CD14-positive monocyte (primary cell): ENCODE measurements at regions not wholly inside any gene's neighbourhood (a gene's known extent, or its start where the extent isn't known, plus 50 kb on each side); places are given as distances from the start of the nearest gene placed in this dataset.

Source experiments
- DNase-seq, 3 donors: peaks; one replicate each; pipeline ENCODE4 v3.0.0-alpha.2; 2011 to 2022
- H2AFZ ChIP-seq: 2 replicates; pipeline ENCODE4 v1.6.0; 2012; ENCODE audit warnings: mild to moderate bottlenecking, low read depth, low read length, inconsistent platforms; ENCODE audit not compliant: insufficient read depth, poor library complexity, severe bottlenecking
- H3K27ac ChIP-seq, 2 donors: 1 replicate in 1 of 2; 2 replicates in 1 of 2; pipeline ENCODE4 v1.5.1; 2012 to 2013; ENCODE audit warnings: low read length in 2 of 2, control low read depth in 1 of 2, inconsistent platforms in 1 of 2, low read depth in 1 of 2, mild to moderate bottlenecking in 1 of 2
- H3K27me3 ChIP-seq, 2 donors: one replicate each; pipeline versions ENCODE4 v1.6.0 to v1.6.1; 2011 to 2013; ENCODE audit warnings: low read length in 2 of 2; ENCODE audit not compliant: control insufficient read depth in 2 of 2, insufficient read depth in 2 of 2
- H3K36me3 ChIP-seq, 2 donors: replicated peaks in 1 of 2; 1 replicate in 1 of 2; 2 replicates in 1 of 2; pipeline versions ENCODE4 v1.5.1 to v1.6.1; 2012 to 2013; ENCODE audit warnings: low read length in 2 of 2, control low read depth in 1 of 2, inconsistent platforms in 1 of 2, mild to moderate bottlenecking in 1 of 2; ENCODE audit not compliant: insufficient read depth in 2 of 2, control insufficient read depth in 1 of 2
- H3K4me1 ChIP-seq, 2 donors: 1 replicate in 1 of 2; 2 replicates in 1 of 2; pipeline versions ENCODE4 v1.5.1 to v1.6.1; 2012 to 2013; ENCODE audit warnings: low read length in 2 of 2, control low read depth in 1 of 2, inconsistent platforms in 1 of 2, mild to moderate bottlenecking in 1 of 2, moderate library complexity in 1 of 2; ENCODE audit not compliant: insufficient read depth in 2 of 2, control insufficient read depth in 1 of 2
- H3K4me2 ChIP-seq: replicated peaks from 2 replicates; pipeline ENCODE3; 2012; ENCODE audit warnings: low read length, moderate library complexity, mild to moderate bottlenecking; ENCODE audit not compliant: poor library complexity, severe bottlenecking; ENCODE audit errors: extremely low read depth
- H3K4me3 ChIP-seq, 3 experiments: fragments of 200-600 bp in 1 of 3; sonication (generic) in 1 of 3; replicated peaks in 1 of 3; 1 replicate in 2 of 3; 2 replicates in 1 of 3; pipeline ENCODE4 v1.5.1; 2011 to 2013; ENCODE audit warnings: low read length in 3 of 3, mild to moderate bottlenecking in 3 of 3, control low read depth in 2 of 3, low read depth in 2 of 3, inconsistent platforms in 1 of 3, moderate library complexity in 1 of 3
- H3K79me2 ChIP-seq: 2 replicates; pipeline ENCODE4 v1.6.0; 2012; ENCODE audit warnings: mild to moderate bottlenecking, control low read depth, inconsistent platforms, low read length, moderate library complexity; ENCODE audit not compliant: insufficient read depth
- H3K9ac ChIP-seq: 2 replicates; pipeline ENCODE4 v1.6.0; 2017; ENCODE audit warnings: low read length, mild to moderate bottlenecking; ENCODE audit not compliant: insufficient read depth, poor library complexity, severe bottlenecking
- H3K9me3 ChIP-seq, 2 donors: replicated peaks in 1 of 2; 1 replicate in 1 of 2; 2 replicates in 1 of 2; pipeline versions ENCODE4 v1.5.1 to v1.6.1; 2012 to 2013; ENCODE audit warnings: low read length in 2 of 2, control low read depth in 1 of 2; ENCODE audit not compliant: control insufficient read depth in 1 of 2, insufficient read depth in 1 of 2
- H4K20me1 ChIP-seq: 2 replicates; pipeline ENCODE4 v1.6.0; 2012; ENCODE audit warnings: mild to moderate bottlenecking, low read length, control low read depth, moderate library complexity; ENCODE audit not compliant: insufficient read depth
- H3K27ac Mint-ChIP-seq, 7 donors: one replicate each; pipeline ENCODE4 v1.8.0; 2020; ENCODE audit warnings: mild to moderate bottlenecking in 7 of 7, mixed read lengths in 7 of 7, moderate library complexity in 6 of 7, inconsistent platforms in 2 of 7
- H3K27me3 Mint-ChIP-seq, 3 donors: one replicate each; pipeline ENCODE4 v1.8.0; 2021 to 2022; ENCODE audit warnings: low read depth in 3 of 3, mild to moderate bottlenecking in 3 of 3, mixed read lengths in 3 of 3, moderate library complexity in 3 of 3, inconsistent platforms in 1 of 3
- H3K36me3 Mint-ChIP-seq, 2 donors: one replicate each; pipeline ENCODE4 v1.8.0; 2020; ENCODE audit warnings: mixed read lengths in 2 of 2, inconsistent platforms in 1 of 2, mild to moderate bottlenecking in 1 of 2
- H3K4me1 Mint-ChIP-seq: one replicate; pipeline ENCODE4 v1.8.0; 2020; ENCODE audit warnings: mild to moderate bottlenecking, mixed read lengths
- H3K4me3 Mint-ChIP-seq, 2 donors: one replicate each; pipeline ENCODE4 v1.8.0; 2020; ENCODE audit warnings: mild to moderate bottlenecking in 2 of 2, mixed read lengths in 2 of 2, moderate library complexity in 1 of 2
- H3K9me3 Mint-ChIP-seq, 7 donors: one replicate each; pipeline ENCODE4 v1.8.0; 2020 to 2022; ENCODE audit warnings: mixed read lengths in 7 of 7, mild to moderate bottlenecking in 6 of 7, moderate library complexity in 6 of 7, inconsistent platforms in 2 of 7
- WGBS: methylation state at CpG from one replicate; pipeline ENCODE4 v1.1.5; 2013; ENCODE audit warnings: missing lambda C conversion rate; ENCODE audit not compliant: insufficient coverage; 5-methylcytosine and 5-hydroxymethylcytosine counted together
- intact Hi-C, 2 donors: fragments of 100-400 bp; cut with micrococcal nuclease; formaldehyde crosslinking; loops; one replicate each; pipeline versions ENCODE4 v1.15.0 to v1.15.1; 2023
- TF ChIP-seq, protein P1 (sequence below): fragments of 200-600 bp; IDR thresholded peaks from one replicate; pipeline ENCODE4 v1.8.0; 2022; ENCODE audit warnings: antibody characterized with exemption, mild to moderate bottlenecking

DNA sequence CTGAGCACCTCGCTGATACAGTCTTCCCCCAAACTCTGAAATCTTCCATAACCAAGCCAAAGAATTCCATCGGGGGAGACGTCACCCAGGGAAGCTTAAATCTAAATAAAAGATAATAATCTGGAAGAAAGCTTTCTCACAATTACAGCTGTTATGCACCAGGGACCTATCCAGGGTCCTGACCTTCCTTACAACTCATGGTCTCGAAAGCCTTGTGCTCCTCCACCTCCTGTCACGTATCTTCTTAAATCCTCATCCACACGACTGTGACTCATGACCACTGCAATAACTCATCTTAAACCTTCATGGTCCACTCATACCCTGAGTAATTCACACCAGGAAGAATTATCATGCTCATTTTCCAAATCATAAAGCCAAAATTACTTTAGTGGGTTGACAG lies 166.8 kb upstream of the FRG1 start:
- Histone ChIP-seq H3K4me3 (no peak overlapping the region), H3K27ac (no peak overlapping the region), H3K36me3 (no peaks in the 10 kb centered on the region), H2AFZ (no peak overlapping the region), H3K27me3 (no peaks in the 10 kb centered on the region), H3K9ac (no peak overlapping the region), H3K4me2 (no peak overlapping the region), H4K20me1 (no peaks in the 10 kb centered on the region), H3K79me2 (no peaks in the 10 kb centered on the region), H3K4me1 (no peaks in the 10 kb centered on the region), H3K9me3 (peaks cover 4 to 10% of the 10 kb centered on the region in 2 donors)
- 66% methylated on average over 3 of the region's 6 CpGs for WGBS
- H3K4me1 Mint-ChIP-seq, result no peaks in the 10 kb centered on the region
- TF ChIP-seq, protein P1, sequence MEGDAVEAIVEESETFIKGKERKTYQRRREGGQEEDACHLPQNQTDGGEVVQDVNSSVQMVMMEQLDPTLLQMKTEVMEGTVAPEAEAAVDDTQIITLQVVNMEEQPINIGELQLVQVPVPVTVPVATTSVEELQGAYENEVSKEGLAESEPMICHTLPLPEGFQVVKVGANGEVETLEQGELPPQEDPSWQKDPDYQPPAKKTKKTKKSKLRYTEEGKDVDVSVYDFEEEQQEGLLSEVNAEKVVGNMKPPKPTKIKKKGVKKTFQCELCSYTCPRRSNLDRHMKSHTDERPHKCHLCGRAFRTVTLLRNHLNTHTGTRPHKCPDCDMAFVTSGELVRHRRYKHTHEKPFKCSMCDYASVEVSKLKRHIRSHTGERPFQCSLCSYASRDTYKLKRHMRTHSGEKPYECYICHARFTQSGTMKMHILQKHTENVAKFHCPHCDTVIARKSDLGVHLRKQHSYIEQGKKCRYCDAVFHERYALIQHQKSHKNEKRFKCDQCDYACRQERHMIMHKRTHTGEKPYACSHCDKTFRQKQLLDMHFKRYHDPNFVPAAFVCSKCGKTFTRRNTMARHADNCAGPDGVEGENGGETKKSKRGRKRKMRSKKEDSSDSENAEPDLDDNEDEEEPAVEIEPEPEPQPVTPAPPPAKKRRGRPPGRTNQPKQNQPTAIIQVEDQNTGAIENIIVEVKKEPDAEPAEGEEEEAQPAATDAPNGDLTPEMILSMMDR, result no peak
- intact Hi-C loops, result no loop called here
- no peaks in the 10 kb centered on the region for H3K27me3 Mint-ChIP-seq
- no peak for DNase-seq
- no peak overlapping the region for H3K4me3 Mint-ChIP-seq
- no peaks in the 10 kb centered on the region for H3K36me3 Mint-ChIP-seq
- H3K27ac Mint-ChIP-seq, result no peak overlapping the region
- peaks cover 4 to 14% (median 10%) of the 10 kb centered on the region in 7 donors for H3K9me3 Mint-ChIP-seq

DNA sequence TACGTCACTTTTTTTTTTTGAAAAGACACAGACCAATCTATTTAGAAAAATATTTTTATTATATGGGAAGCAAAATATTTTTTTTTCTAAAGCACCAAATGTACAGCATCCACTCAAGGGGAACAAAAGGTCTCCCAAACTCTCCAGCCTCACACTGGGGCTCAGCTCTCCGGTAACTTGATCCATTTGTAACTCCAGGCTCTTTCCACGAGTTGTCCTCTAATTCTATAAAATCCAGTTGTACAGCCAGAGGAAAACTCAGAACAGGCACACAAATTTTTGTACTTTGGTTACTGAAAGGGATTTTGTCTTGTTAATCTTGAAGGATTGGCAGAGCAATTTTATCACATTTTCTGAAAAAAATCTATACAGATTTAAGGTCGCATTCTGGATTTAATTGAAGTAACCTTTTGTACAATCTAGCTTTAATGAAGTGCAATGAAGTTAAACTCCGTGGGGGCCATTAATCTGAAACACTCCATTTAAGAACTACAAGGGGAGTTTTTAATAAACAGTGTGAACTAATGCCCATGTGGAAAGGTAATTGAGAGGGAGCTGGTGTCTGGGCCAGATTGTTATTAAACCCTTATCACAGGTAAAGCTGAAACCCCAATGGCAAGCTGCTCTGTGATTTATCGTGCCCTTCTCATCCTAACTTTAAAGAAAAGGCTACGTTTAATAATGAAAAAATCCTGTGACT lies 161.2 kb upstream of the FRG1 start:
- no peak overlapping the region for H3K4me3 Mint-ChIP-seq
- Histone ChIP-seq H3K27ac (no peak overlapping the region), H3K27me3 (no peaks in the 10 kb centered on the region), H3K4me3 (no peak overlapping the region), H3K9me3 (peaks cover 10 to 14% of the 10 kb centered on the region in 2 donors), H3K4me2 (no peak overlapping the region), H3K36me3 (no peaks in the 10 kb centered on the region), H3K9ac (no peak overlapping the region), H2AFZ (no peak overlapping the region), H3K4me1 (no peaks in the 10 kb centered on the region), H3K79me2 (no peaks in the 10 kb centered on the region), H4K20me1 (no peaks in the 10 kb centered on the region)
- intact Hi-C loops, result no loop called here
- WGBS, result 100% methylated on average over 1 of the region's 7 CpGs
- peaks cover 10 to 20% (median 12%) of the 10 kb centered on the region in 7 donors for H3K9me3 Mint-ChIP-seq
- no peaks in the 10 kb centered on the region for H3K36me3 Mint-ChIP-seq
- TF ChIP-seq, protein P1, result no peak
- no peaks in the 10 kb centered on the region for H3K4me1 Mint-ChIP-seq
- no peak for DNase-seq
- peaks cover 0 to 1% (median 1%) of the 10 kb centered on the region in 3 donors for H3K27me3 Mint-ChIP-seq
- no peak overlapping the region for H3K27ac Mint-ChIP-seq
